ENCODE measurements at regions not wholly inside any gene's neighbourhood (a gene's known extent, or its start where the extent isn't known, plus 50 kb on each side); places are given as distances from the start of the nearest gene placed in this dataset.

DNA sequence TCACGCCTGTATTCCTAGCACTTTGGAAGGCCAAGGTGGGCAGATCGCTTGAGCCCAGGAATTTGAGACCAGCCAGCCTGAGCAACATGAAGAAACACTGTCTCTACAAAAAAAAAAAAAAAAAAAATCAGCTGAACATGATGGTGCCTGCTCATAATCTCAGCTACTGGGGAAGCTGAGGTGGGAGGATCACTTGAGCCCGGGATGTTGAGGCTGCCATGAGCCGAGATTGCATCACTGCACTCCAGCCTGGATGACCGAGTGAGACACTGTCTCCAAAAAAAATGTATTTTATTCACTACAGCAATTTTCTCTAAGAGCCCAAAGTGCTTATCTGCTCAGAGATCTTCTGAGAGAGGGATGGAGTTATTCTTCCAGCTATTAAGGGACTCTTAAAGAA is 215.8 kb upstream of the PPP3CA start:
- no peak for DNase-seq

DNA sequence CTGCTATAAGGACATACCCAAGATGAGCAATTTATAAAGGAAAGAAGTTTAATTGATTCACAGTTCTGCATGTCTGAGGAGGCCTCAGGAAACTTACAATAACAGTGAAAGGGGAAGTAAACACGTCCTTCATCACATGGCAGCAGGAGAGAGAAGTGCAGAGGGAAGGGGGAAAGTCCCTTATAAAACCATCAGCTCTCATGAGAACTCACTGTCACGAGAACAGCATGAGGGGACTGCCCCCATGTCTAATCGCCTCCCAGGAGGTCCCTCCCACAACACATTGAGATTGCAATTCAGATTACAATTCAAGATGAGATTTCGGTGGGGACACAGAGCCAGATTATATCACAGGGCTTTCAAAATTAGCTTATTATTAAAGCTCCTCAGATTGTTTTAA is 209.5 kb upstream of the PPP3CA start:
- DNase-seq, result no peak

DNA sequence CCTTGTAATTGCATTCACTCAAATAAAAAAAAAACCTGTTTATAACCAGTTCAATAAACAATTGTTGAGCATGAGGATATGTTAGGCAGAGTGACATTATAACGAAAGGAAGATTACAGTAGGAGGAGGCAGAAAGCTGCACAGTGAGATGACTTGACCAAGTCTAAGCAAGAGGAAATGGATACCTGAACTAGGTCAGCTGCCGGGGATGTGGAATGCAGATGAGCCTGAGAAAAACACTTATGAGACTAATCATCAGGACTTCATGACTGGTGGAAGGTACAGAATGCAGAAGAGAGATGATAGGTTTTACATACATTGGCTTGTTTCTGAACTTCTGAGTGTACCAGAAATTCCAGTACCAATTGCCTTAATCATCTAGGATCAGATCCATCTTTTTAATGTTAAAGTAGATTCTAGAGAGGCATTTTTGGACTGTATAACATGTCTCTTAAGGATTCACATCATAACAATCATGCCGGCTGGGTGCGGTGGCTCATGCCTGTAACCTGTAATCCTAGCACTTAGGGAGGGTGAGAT is 208.1 kb upstream of the PPP3CA start:
- no peak for DNase-seq

DNA sequence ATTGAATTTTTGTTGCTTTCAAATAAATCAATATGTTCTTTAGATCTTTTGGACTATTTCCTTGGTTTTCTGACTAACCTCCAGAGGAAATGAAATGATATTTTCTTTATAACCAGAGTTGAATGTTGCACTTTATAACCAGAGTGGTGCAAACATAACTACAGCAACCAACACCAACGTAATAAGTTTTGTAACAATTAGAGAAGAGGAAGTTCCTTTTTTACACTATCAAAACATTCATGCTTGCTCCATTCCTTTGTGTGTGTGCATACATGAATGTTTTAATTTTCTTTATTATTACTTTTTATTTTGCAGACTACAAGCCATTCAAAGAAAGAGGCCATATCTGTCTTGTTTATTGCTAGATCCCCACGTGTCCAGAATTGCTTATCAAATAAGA is 193.0 kb upstream of the PPP3CA start:
- no peak for DNase-seq

- DNase-seq, result no peak
Measured at GRCh38 chr4:101528526-101528925, 181.2 kb upstream of the PPP3CA start.

- DNase-seq, result no peak
Measured at GRCh38 chr4:101527188-101527587, 179.9 kb upstream of the PPP3CA start.

DNA sequence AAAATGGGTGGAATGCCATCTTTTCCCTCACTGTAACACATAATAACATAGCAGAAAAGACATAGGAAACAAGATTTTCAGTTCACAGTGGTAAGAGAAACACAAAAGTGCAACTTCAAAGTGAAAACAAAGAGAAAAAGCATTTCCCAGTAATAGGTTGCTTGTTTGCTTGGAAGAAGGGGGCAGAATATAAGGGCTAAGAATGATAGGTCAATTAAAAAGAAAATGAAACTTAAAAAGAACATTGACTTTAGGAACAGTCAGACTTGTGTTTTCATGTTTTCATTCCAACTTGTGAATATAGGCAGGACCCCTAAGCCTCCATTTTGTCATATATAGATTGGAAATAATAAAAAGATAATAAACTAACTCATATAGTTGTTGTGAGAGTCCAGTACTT is 168.2 kb upstream of the PPP3CA start:
- no peak for DNase-seq

DNA sequence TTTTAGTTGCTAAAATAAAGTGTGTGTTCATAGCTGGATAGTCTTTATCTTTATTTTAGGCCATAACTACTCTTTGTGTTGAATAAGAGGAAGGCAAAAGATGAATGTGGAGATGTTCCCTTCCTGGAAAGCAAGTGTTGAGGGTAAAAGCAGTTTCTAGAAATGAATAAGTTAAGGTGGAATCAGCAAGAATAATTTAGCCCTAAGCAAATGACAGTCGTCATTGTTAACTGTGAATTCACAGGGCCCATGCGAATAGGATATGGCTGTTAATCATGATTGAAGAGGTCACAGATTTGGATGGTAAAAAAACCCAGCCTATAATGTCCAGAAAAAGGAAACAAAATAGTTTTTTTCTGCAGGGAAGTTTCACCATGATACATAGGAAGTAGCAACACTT is 167.8 kb upstream of the PPP3CA start:
- DNase-seq, result no peak

GRCh38 chr4:101512416-101512815 is 165.1 kb upstream of the PPP3CA start:
- no peak for DNase-seq

- no peak for DNase-seq
Measured at GRCh38 chr4:101501421-101501820, 154.1 kb upstream of the PPP3CA start.

DNA sequence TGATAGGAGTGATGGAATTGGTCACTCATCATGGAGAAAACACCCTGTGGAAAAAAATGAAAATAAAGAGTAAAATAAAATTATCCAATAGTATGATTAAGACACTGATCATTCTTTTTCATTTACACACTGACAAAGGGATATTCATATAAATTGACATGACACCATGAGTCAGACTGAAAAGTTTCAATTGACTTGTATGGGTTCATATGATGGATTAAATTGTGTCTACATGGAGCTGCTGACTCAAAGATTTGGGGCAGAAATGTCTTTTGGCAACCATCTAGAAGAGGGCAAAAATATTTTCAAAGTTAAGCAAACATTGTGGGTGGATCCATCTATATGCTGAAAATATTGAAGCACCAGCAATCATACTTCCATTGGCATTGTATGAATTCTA is 153.4 kb upstream of the PPP3CA start:
- DNase-seq, result no peak

GRCh38 chr4:101475246-101475645 is 127.9 kb upstream of the PPP3CA start:
- no peak for DNase-seq

DNA sequence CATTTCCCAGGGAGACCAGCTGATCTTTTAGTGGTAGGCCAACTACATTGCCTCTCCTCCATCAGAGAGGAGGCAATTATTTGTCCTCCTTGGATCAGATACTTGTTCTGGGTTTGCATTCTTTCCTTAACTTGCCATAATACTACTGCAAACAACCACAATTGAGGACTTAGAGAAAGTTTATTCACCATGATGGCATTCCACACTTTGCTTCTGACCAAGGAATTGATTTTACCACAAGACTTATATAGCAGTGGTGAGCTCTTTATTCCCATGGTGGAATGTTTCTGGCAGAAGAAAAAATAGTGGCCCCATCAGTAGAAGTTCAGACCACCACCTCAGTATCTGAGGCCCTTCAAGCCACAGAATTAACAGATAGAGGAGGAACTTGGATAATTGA is 123.9 kb upstream of the PPP3CA start:
- DNase-seq, result no peak

DNA sequence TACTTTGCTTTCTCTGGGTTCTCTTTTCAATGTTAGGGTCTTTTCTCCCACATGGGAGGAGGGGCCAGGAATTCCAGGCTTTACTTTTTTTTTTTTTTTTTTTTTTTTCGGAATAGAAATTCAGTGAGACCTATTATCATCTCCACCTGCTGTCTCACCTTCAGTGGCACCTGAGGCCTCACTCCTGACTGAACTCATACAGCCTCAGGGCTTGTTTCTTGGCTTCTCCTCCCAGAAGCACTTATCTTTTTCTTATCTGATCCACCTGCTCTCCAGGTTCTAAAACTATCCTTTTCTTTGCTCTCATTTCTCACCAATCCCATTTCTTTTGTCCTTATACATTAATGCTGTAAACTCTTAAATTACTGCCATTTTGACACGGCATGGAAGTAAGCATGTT is 117.3 kb upstream of the PPP3CA start:
- no peak for DNase-seq

DNA sequence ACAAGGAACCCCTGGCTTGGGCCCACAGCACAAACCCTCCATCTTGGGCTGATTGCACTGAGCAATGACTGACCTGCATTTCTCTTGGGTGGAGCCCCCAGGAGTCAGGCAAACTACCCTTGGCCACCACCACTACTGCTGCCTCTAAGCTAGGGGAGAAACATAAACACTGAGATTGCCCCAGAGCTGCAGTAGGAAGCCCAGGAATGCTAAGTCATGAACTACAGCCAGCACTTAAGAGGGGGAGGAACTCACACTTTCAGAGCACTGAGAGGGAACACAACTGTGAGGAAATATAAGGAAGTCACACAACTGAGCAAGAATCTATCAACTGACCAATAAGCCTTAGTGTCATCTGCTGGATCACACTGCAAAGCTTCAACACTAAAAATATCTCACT is 111.6 kb upstream of the PPP3CA start:
- DNase-seq, result no peak

DNA sequence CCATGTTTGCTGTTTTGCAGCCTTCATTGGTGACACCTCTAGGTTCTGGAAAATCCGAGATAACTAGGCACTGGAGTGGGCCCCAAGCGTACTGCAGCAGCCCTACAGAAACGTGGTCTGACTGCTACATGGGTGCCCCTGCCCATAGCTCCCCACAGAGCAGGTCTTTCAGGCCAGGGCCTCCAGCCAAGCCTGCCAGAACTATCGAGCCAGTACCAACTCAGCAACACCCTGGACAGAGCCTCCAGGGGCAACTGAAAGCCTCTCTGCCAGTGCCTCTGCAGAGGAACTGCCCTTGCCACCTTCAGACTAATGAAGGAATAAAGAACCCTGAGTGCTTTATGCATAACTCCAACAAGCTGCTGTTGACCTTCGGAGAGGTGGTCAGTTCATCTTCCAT is 111.1 kb upstream of the PPP3CA start:
- DNase-seq, result no peak

DNA sequence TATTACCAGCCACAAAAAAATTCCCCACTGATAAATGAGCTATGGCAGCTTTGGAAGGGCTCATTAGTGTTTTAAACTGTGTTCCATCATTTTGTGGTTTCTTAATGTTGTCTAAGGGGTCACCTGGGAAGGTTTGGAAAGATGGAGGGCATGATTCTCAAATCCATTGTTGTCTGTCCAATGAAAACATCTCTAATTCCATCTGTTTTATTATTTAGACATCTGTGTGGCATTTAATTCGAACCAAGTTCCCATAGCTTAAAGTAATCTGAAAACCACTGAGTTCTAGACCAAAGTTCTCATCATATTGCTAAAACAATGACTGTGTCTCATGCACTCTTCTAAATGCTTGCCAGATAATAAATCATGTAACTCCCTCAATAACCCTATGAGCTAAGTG is 103.8 kb upstream of the PPP3CA start:
- DNase-seq, result no peak

GRCh38 chr4:101441446-101441845 is 94.1 kb upstream of the PPP3CA start:
- no peak for DNase-seq

- DNase-seq, result no peak
Measured at GRCh38 chr4:101439926-101440325, 92.6 kb upstream of the PPP3CA start.

GRCh38 chr4:101421386-101421785 is 74.1 kb upstream of the PPP3CA start:
- no peak for DNase-seq

GRCh38 chr4:101420661-101421060 is 73.3 kb upstream of the PPP3CA start:
- DNase-seq, result no peak

- no peak for DNase-seq
Measured at GRCh38 chr4:101419336-101420135, 72.2 kb upstream of the PPP3CA start.

DNA sequence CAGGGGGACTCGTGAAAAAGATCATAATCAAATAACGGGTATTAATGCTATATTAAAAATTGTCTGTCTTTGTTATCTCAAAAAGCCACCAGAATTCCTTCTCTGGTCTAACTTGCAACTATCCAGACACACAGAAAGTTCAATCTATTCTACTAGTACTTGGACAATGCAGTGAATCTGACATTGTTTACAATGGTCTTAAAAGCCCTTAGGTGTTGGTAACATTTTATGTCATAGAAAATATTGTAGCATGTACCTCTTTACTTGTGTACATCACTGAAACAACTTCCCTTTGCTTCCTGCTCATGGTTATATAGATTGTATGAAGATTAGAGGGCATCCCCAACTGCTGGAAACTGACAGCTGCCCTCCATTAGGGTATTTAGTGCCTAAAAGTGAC is 71.1 kb upstream of the PPP3CA start:
- DNase-seq, result no peak

- no peak for DNase-seq
Measured at GRCh38 chr4:101418055-101418454, 70.7 kb upstream of the PPP3CA start.

GRCh38 chr4:101417046-101417445 is 69.7 kb upstream of the PPP3CA start:
- DNase-seq, result no peak
